Activated CD8-positive, alpha-beta memory T cell treated with anti-CD3 and anti-CD28 coated beads, Interleukin-2, amount 50 U/mL, for 48 hours (primary cell): ENCODE measurements at regions not wholly inside any gene's neighbourhood (a gene's known extent, or its start where the extent isn't known, plus 50 kb on each side); places are given as distances from the start of the nearest gene placed in this dataset.
"Not testable (repeated sequence)": the region's sequence is repeated elsewhere in the genome, so short reads cannot be mapped to it uniquely, and the experiment has no call there.

ENCODE experiments used
- DNase-seq: peaks from one replicate; pipeline ENCODE4 v3.0.0-alpha.2; 2020

GRCh38 chr15:30761365-30761764 lies 135.4 kb downstream of the ARHGAP11B start:
- DNase-seq, result not testable (repeated sequence)

GRCh38 chr15:30769390-30770124 lies 134.2 kb upstream of the FAN1 start:
- not testable (repeated sequence) for DNase-seq

- no peak for DNase-seq
Measured at GRCh38 chr15:30770759-30771158, 133.0 kb upstream of the FAN1 start.

- no peak for DNase-seq
Measured at GRCh38 chr15:30783019-30783418, 120.7 kb upstream of the FAN1 start.

GRCh38 chr15:30788595-30788994 lies 115.1 kb upstream of the FAN1 start:
- DNase-seq, result no peak

- no peak for DNase-seq
Measured at GRCh38 chr15:30791239-30792175, 112.2 kb upstream of the FAN1 start.

- not testable (repeated sequence) for DNase-seq
Measured at GRCh38 chr15:30792843-30793242, 110.9 kb upstream of the FAN1 start.

- DNase-seq, result no peak
Measured at GRCh38 chr15:30794388-30794787, 109.3 kb upstream of the FAN1 start.

- not testable (repeated sequence) for DNase-seq
Measured at GRCh38 chr15:30799565-30799964, 104.2 kb upstream of the FAN1 start.

GRCh38 chr15:30801140-30801895 lies 102.4 kb upstream of the FAN1 start:
- not testable (repeated sequence) for DNase-seq

- DNase-seq, result not testable (repeated sequence)
Measured at GRCh38 chr15:30802001-30802400, 101.7 kb upstream of the FAN1 start.

GRCh38 chr15:30803703-30804102 lies 100.0 kb upstream of the FAN1 start:
- DNase-seq, result not testable (repeated sequence)

GRCh38 chr15:30816430-30816829 lies 87.3 kb upstream of the FAN1 start:
- DNase-seq, result no peak

- peak; percentile 67 for DNase-seq
Measured at GRCh38 chr15:30823068-30823813, 80.5 kb upstream of the FAN1 start.

GRCh38 chr15:30824518-30825195 lies 79.1 kb upstream of the FAN1 start:
- DNase-seq, result no peak

GRCh38 chr15:30827625-30828303 lies 76.0 kb upstream of the FAN1 start:
- no peak for DNase-seq

- DNase-seq, result not testable (repeated sequence)
Measured at GRCh38 chr15:30828304-30828639, 75.4 kb upstream of the FAN1 start.

GRCh38 chr15:30830961-30831360 lies 72.8 kb upstream of the FAN1 start:
- no peak for DNase-seq

GRCh38 chr15:30833379-30833778 lies 70.3 kb upstream of the FAN1 start:
- not testable (repeated sequence) for DNase-seq

GRCh38 chr15:30841639-30842038 lies 62.1 kb upstream of the FAN1 start:
- not testable (repeated sequence) for DNase-seq

- DNase-seq, result not testable (repeated sequence)
Measured at GRCh38 chr15:30842798-30843472, 60.8 kb upstream of the FAN1 start.
